ENCODE measurements at regions not wholly inside any gene's neighbourhood (a gene's known extent, or its start where the extent isn't known, plus 50 kb on each side); places are given as distances from the start of the nearest gene placed in this dataset.

DNA sequence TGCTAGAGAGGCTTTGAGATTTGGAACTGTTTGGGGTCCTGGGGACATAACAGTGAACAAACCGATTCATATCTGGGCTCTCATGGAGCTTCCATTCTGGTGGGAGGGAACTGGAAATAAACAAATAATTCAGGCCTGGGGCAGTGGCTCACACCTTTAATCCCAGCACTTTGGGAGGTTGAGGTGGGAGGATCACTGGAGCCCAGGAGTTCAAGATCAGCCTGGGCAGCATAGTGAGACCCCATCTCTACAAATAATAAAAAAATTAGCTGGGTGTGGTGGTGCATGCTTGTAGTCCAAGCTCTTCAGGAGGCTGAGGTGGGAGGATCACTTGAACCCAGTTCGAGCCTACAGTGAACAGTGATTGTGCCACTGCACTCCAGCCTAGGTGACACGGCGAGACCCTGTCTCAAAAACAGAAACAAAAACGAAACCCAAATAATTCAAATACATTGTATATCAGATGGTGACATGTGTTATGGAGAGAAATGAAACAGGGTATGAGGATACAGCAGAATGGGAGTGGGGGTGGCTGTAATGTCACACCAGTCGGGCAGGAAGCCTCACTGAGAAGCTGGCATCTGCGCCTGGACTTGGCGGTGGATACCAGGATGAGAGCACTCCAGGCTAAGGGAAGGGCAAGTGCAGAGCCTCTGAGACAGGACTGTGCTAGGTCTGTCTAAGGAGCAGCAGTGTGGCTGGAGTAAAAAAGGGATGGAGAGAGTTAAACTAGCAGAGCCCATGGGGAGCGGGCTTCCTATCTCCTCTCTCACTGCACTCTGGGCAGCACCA is 131.1 kb upstream of the ZNF536 start:
- TF ChIP-seq, protein P1, sequence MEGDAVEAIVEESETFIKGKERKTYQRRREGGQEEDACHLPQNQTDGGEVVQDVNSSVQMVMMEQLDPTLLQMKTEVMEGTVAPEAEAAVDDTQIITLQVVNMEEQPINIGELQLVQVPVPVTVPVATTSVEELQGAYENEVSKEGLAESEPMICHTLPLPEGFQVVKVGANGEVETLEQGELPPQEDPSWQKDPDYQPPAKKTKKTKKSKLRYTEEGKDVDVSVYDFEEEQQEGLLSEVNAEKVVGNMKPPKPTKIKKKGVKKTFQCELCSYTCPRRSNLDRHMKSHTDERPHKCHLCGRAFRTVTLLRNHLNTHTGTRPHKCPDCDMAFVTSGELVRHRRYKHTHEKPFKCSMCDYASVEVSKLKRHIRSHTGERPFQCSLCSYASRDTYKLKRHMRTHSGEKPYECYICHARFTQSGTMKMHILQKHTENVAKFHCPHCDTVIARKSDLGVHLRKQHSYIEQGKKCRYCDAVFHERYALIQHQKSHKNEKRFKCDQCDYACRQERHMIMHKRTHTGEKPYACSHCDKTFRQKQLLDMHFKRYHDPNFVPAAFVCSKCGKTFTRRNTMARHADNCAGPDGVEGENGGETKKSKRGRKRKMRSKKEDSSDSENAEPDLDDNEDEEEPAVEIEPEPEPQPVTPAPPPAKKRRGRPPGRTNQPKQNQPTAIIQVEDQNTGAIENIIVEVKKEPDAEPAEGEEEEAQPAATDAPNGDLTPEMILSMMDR (IDR thresholded peaks at IDR 0.05): no peak
- TF ChIP-seq EZH2 (IDR thresholded peaks at IDR 0.05; ENCODE audit: borderline replicate concordance, insufficient read depth, low read depth, low read length, poor library complexity, severe bottlenecking): no peak
